ENCODE measurements at regions not wholly inside any gene's neighbourhood (a gene's known extent, or its start where the extent isn't known, plus 50 kb on each side); places are given as distances from the start of the nearest gene placed in this dataset.

GRCh38 chr13:81565849-81566248, 1224.9 kb upstream of the SPRY2 start:
- Histone ChIP-seq H3K4me2 (ENCODE audit: insufficient read depth, low read length) (no peak overlapping the region), H3K36me3 (ENCODE audit: control insufficient read depth in 2 of 2, extremely low read depth in 1 of 2, insufficient read depth in 2 of 2, low read length in 2 of 2) (no peaks in the 10 kb centered on the region), H2AFZ (ENCODE audit: low read depth, low read length) (no peak overlapping the region), H3K9me1 (replicated peaks; ENCODE audit: control insufficient read depth, extremely low read depth, insufficient read depth, low read length) (no peaks in the 10 kb centered on the region), H3K27ac (ENCODE audit: insufficient read depth, low read depth, low read length) (no peak overlapping the region), H4K20me1 (replicated peaks; ENCODE audit: control insufficient read depth, extremely low read depth, insufficient read depth, low read length) (no peaks in the 10 kb centered on the region), H3K9me3 (replicated peaks; ENCODE audit: control insufficient read depth, insufficient read depth, low read length) (no peaks in the 10 kb centered on the region), H3K9ac (replicated peaks; ENCODE audit: extremely low read depth, insufficient read depth, low read length) (no peak overlapping the region), H3K27me3 (ENCODE audit: control insufficient read depth in 2 of 2, insufficient read depth in 2 of 2, low read length in 2 of 2) (no peaks in the 10 kb centered on the region), H3K4me3 (replicated peaks in 1 of 3; ENCODE audit: insufficient read depth in 1 of 3, low read depth in 1 of 3, low read length in 3 of 3) (no peak overlapping the region), H3K4me1 (ENCODE audit: control insufficient read depth, extremely low read depth, insufficient read depth, low read length) (no peaks in the 10 kb centered on the region), H3K79me2 (ENCODE audit: control insufficient read depth, insufficient read depth, low read length) (no peaks in the 10 kb centered on the region)
- intact Hi-C loops (cut with micrococcal nuclease), result no loop called here
- CTCF ChIA-PET, result no interaction called here
- POLR2A ChIA-PET, result no interaction called here
- TF ChIP-seq POLR2AphosphoS5 (IDR thresholded peaks at IDR 0.05; ENCODE audit: insufficient read depth, low read depth, low read length), result no peak
- no peak for TF ChIP-seq MAX (IDR thresholded peaks at IDR 0.05; ENCODE audit: insufficient read depth, insufficient read length)
- TF ChIP-seq GATA2 (IDR thresholded peaks at IDR 0.05; ENCODE audit: insufficient read depth, insufficient read length, low read depth, low read length), result no peak
- no peak for TF ChIP-seq MYC (IDR thresholded peaks at IDR 0.05; ENCODE audit: low read depth, low read length)
- TF ChIP-seq EZH2 (IDR thresholded peaks at IDR 0.05; ENCODE audit: borderline replicate concordance, low read depth, low read length, severe bottlenecking), result no peak
- no peak for TF ChIP-seq JUN (IDR thresholded peaks at IDR 0.05; ENCODE audit: borderline replicate concordance, insufficient read depth, insufficient read length, low read depth)
- TF ChIP-seq FOS (IDR thresholded peaks at IDR 0.05; ENCODE audit: borderline replicate concordance, insufficient read depth, low read length), result no peak
- no peak for TF ChIP-seq POLR2A (IDR thresholded peaks at IDR 0.05; ENCODE audit: low read depth, low read length)
- TF ChIP-seq CTCF (IDR thresholded peaks at IDR 0.05; ENCODE audit: extremely low read depth in 1 of 2, insufficient read depth in 1 of 2, low read depth in 1 of 2, low read length in 2 of 2), result no peak
- no peak for FAIRE-seq
- no peak for DNase-seq (ENCODE audit: low read depth, low spot score)
- dilution Hi-C loops (cut with MboI; ENCODE audit: extremely low pct_ligation_motif_present, low sequenced_read_pairs), result no loop called here
- BruUV-seq (replicated peaks), result no TSS peak

Measured in endothelial cell of umbilical vein (primary cell).